ENCODE measurements at regions not wholly inside any gene's neighbourhood (a gene's known extent, or its start where the extent isn't known, plus 50 kb on each side); places are given as distances from the start of the nearest gene placed in this dataset.

DNA sequence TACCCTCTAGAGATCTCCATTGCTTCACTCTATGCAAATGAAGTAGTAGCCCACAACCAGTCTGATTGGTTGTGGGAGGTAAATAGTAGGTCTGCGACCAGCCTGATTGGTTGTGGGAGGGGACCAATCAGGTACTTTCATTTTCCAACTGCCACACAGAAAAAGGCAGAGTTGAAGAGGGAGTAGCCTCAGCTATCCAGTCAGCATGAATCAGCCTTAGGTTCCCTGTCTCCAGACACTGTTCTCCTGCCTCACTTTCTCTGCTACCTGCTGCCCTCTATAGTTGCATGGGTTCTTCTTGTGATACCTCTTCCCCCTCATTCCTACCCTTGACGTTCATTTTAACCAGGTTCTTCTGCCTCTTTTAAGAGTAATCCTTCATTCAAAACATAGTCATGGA, 114.5 kb upstream of the LYZL1 start:
- TF ChIP-seq, protein P1, sequence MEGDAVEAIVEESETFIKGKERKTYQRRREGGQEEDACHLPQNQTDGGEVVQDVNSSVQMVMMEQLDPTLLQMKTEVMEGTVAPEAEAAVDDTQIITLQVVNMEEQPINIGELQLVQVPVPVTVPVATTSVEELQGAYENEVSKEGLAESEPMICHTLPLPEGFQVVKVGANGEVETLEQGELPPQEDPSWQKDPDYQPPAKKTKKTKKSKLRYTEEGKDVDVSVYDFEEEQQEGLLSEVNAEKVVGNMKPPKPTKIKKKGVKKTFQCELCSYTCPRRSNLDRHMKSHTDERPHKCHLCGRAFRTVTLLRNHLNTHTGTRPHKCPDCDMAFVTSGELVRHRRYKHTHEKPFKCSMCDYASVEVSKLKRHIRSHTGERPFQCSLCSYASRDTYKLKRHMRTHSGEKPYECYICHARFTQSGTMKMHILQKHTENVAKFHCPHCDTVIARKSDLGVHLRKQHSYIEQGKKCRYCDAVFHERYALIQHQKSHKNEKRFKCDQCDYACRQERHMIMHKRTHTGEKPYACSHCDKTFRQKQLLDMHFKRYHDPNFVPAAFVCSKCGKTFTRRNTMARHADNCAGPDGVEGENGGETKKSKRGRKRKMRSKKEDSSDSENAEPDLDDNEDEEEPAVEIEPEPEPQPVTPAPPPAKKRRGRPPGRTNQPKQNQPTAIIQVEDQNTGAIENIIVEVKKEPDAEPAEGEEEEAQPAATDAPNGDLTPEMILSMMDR (IDR thresholded peaks at IDR 0.05), result no peak
- TF ChIP-seq POLR2A (IDR thresholded peaks at IDR 0.05), result no peak

All from esophagus squamous epithelium (tissue), 4 donors.